Nephron progenitor cell (in vitro differentiated cells): ENCODE measurements at regions not wholly inside any gene's neighbourhood (a gene's known extent, or its start where the extent isn't known, plus 50 kb on each side); places are given as distances from the start of the nearest gene placed in this dataset.

Source experiments
- DNase-seq: peaks from one replicate; pipeline ENCODE4 v3.0.0; 2021
- H3K27ac Mint-ChIP-seq: 2 replicates; pipeline ENCODE4 v1.8.0; 2021; ENCODE audit warnings: mild to moderate bottlenecking, moderate library complexity, mixed read lengths
- H3K27me3 Mint-ChIP-seq: 2 replicates; pipeline ENCODE4 v1.8.0; 2021; ENCODE audit warnings: mild to moderate bottlenecking, low read depth, mixed read lengths; ENCODE audit not compliant: poor library complexity
- H3K36me3 Mint-ChIP-seq: 2 replicates; pipeline ENCODE4 v1.8.0; 2021; ENCODE audit warnings: low read depth, mixed read lengths
- H3K4me1 Mint-ChIP-seq: 2 replicates; pipeline ENCODE4 v1.8.0; 2021; ENCODE audit warnings: mixed read lengths
- H3K4me3 Mint-ChIP-seq: 2 replicates; pipeline ENCODE4 v1.8.0; 2021; ENCODE audit warnings: mild to moderate bottlenecking, moderate library complexity, mixed read lengths
- H3K9me3 Mint-ChIP-seq: 2 replicates; pipeline ENCODE4 v1.8.0; 2021; ENCODE audit warnings: mild to moderate bottlenecking, moderate library complexity, mixed read lengths
- CTCF ChIP-seq: fragments of 200-600 bp; sonication (generic); IDR thresholded peaks from 2 replicates; pipeline ENCODE4 v1.5.0; 2021; ENCODE audit warnings: antibody characterized with exemption

GRCh38 chr1:76793594-76793993, 73.7 kb upstream of the ST6GALNAC5 start:
- no peaks in the 10 kb centered on the region for H3K9me3 Mint-ChIP-seq
- DNase-seq, result no peak
- H3K27me3 Mint-ChIP-seq, result no peaks in the 10 kb centered on the region
- H3K4me3 Mint-ChIP-seq, result no peak overlapping the region
- no peak overlapping the region for H3K27ac Mint-ChIP-seq
- TF ChIP-seq CTCF, result no peak
- H3K4me1 Mint-ChIP-seq, result no peaks in the 10 kb centered on the region
- no peaks in the 10 kb centered on the region for H3K36me3 Mint-ChIP-seq

GRCh38 chr1:76799700-76800099, 67.6 kb upstream of the ST6GALNAC5 start:
- no peak for TF ChIP-seq CTCF
- Mint-ChIP-seq H3K4me1 (no peaks in the 10 kb centered on the region), H3K9me3 (no peaks in the 10 kb centered on the region), H3K27me3 (peaks cover 3% of the 10 kb centered on the region), H3K36me3 (no peaks in the 10 kb centered on the region), H3K27ac (no peak overlapping the region), H3K4me3 (no peak overlapping the region)
- DNase-seq, result no peak

GRCh38 chr1:76802094-76802493, 65.2 kb upstream of the ST6GALNAC5 start:
- Mint-ChIP-seq H3K27ac (no peak overlapping the region), H3K9me3 (no peaks in the 10 kb centered on the region), H3K27me3 (peaks cover 3% of the 10 kb centered on the region), H3K4me1 (no peaks in the 10 kb centered on the region), H3K4me3 (no peak overlapping the region), H3K36me3 (no peaks in the 10 kb centered on the region)
- no peak for TF ChIP-seq CTCF
- no peak for DNase-seq

DNA sequence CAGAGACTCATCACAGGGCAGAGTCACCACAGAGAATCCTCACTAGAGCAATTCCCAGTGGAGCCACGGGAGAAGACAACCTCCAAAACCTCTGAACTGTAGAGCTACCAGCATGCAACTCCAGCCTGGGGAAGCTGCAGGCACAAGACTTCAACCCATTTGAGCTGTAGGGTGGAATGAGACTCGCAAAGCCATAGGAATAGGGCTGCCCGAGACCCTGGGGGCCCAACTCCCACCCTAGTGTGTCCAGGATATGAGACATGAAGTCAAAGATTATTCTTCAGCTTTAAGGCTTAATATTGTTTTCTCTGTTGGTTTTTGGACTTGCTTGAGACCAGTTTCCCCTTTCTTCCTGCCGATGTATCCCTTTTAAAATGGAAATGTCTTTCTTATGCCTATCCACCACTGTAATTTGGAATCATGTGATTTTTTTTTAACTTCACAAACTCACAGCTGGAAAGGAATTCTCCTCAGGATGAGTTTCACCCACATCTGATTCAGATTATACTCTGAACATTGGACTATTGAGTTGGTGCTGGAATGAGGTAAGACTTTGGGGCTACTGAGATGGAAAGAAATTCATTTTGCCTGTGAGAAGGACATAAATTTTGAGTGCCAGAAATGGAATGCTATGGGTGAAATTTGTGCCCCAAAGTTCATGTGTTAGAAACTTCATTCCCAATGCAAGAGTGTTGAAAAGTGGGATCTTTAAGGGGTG, 59.6 kb upstream of the ST6GALNAC5 start:
- DNase-seq, result no peak

More for the DNA sequence above, 59.6 kb upstream of the ST6GALNAC5 start:
- Mint-ChIP-seq H3K27ac (no peak overlapping the region), H3K4me3 (no peak overlapping the region), H3K27me3 (peaks cover 4% of the 10 kb centered on the region), H3K9me3 (no peaks in the 10 kb centered on the region), H3K36me3 (no peaks in the 10 kb centered on the region), H3K4me1 (peaks cover 12% of the 10 kb centered on the region)
- no peak for TF ChIP-seq CTCF
